Activated CD4-positive, CD25-positive, alpha-beta regulatory T cell (primary cell): ENCODE measurements at regions not wholly inside any gene's neighbourhood (a gene's known extent, or its start where the extent isn't known, plus 50 kb on each side); places are given as distances from the start of the nearest gene placed in this dataset.

Experiments
- DNase-seq, 4 experiments: peaks; one replicate each; lab custom pipeline; 2025; lab: John Stamatoyannopoulos, UW

- DNase-seq: no peak
These were observed 183.1 kb upstream of the IVNS1ABP start for GRCh38 chr1:185500001-185500626.

GRCh38 chr1:185498207-185498606 is 181.2 kb upstream of the IVNS1ABP start:
- no peak for DNase-seq

GRCh38 chr1:185497177-185497576 is 180.1 kb upstream of the IVNS1ABP start:
- no peak for DNase-seq

GRCh38 chr1:185495898-185496297 is 178.9 kb upstream of the IVNS1ABP start:
- DNase-seq: no peak

- no peak for DNase-seq
These were observed 178.0 kb upstream of the IVNS1ABP start for GRCh38 chr1:185495007-185495406.

GRCh38 chr1:185492089-185492825 is 175.2 kb upstream of the IVNS1ABP start:
- DNase-seq: no peak

GRCh38 chr1:185491604-185492003 is 174.6 kb upstream of the IVNS1ABP start:
- DNase-seq: no peak

GRCh38 chr1:185490924-185491323 is 173.9 kb upstream of the IVNS1ABP start:
- DNase-seq: no peak

GRCh38 chr1:185489406-185489805 is 172.4 kb upstream of the IVNS1ABP start:
- no peak for DNase-seq

GRCh38 chr1:185488808-185489207 is 171.8 kb upstream of the IVNS1ABP start:
- DNase-seq: no peak

- no peak for DNase-seq
These were observed 170.9 kb upstream of the IVNS1ABP start for GRCh38 chr1:185487936-185488335.

- DNase-seq: no peak
These were observed 170.0 kb upstream of the IVNS1ABP start for GRCh38 chr1:185487026-185487425.

GRCh38 chr1:185486346-185486745 is 169.3 kb upstream of the IVNS1ABP start:
- no peak for DNase-seq

- DNase-seq: no peak
These were observed 166.8 kb upstream of the IVNS1ABP start for GRCh38 chr1:185483664-185484450.

GRCh38 chr1:185483217-185483616 is 166.2 kb upstream of the IVNS1ABP start:
- no peak for DNase-seq

GRCh38 chr1:185480545-185480944 is 163.5 kb upstream of the IVNS1ABP start:
- DNase-seq: no peak

- no peak for DNase-seq
These were observed 162.8 kb upstream of the IVNS1ABP start for GRCh38 chr1:185479796-185480195.

- DNase-seq: no peak
These were observed 161.8 kb upstream of the IVNS1ABP start for GRCh38 chr1:185478877-185479276.

- no peak for DNase-seq
These were observed 160.9 kb upstream of the IVNS1ABP start for GRCh38 chr1:185477638-185478580.

- DNase-seq: no peak
These were observed 157.6 kb upstream of the IVNS1ABP start for GRCh38 chr1:185474440-185475149.

- DNase-seq: no peak
These were observed 156.1 kb upstream of the IVNS1ABP start for GRCh38 chr1:185473186-185473585.
